Breast epithelium (tissue), 4 donors: ENCODE measurements at regions not wholly inside any gene's neighbourhood (a gene's known extent, or its start where the extent isn't known, plus 50 kb on each side); places are given as distances from the start of the nearest gene placed in this dataset.
A peak's percentile ranks its signal among the peaks of the same experiment; 100 is the strongest.

ENCODE experiments used
- DNase-seq, 2 donors: peaks; one replicate each; pipeline ENCODE4 v3.0.0-alpha.2; 2019; ENCODE audit warnings: low spot score in 2 of 2
- H3K27ac ChIP-seq, 2 donors: fragments of 200-600 bp; sonication (generic) in 1 of 2; one replicate each; pipeline ENCODE4 v1.5.1; 2016 to 2019; ENCODE audit warnings: mild to moderate bottlenecking in 1 of 2
- H3K27me3 ChIP-seq, 2 donors: fragments of 200-600 bp; sonication (generic) in 1 of 2; one replicate each; pipeline versions ENCODE4 v1.5.1 to v1.6.0; 2017 to 2019; ENCODE audit warnings: control low read depth in 1 of 2, mild to moderate bottlenecking in 1 of 2
- H3K36me3 ChIP-seq: fragments of 200-600 bp; one replicate; pipeline ENCODE4 v1.5.1; 2019
- H3K4me1 ChIP-seq, 2 donors: fragments of 200-600 bp; sonication (generic); one replicate each; pipeline ENCODE4 v1.5.1; 2016 to 2019; ENCODE audit warnings: control low read depth in 1 of 2
- H3K4me3 ChIP-seq, 3 donors: fragments of 200-600 bp; sonication (generic); 1 replicate in 2 of 3; 2 replicates in 1 of 3; pipeline ENCODE4 v1.5.1; 2016 to 2019; ENCODE audit warnings: mild to moderate bottlenecking in 3 of 3, moderate library complexity in 2 of 3
- H3K9me3 ChIP-seq, 2 donors: fragments of 200-600 bp; sonication (generic) in 1 of 2; one replicate each; pipeline ENCODE4 v1.5.1; 2016 to 2019; ENCODE audit warnings: control low read depth in 1 of 2
- POLR2A ChIP-seq: fragments of 450-650 bp; IDR thresholded peaks from one replicate; pipeline ENCODE4 v1.6.1; 2016; ENCODE audit warnings: antibody characterized with exemption, mild to moderate bottlenecking, moderate library complexity
- POLR2AphosphoS5 ChIP-seq, 3 donors: sonication (generic); formaldehyde crosslinking; IDR thresholded peaks; one replicate each; pipeline ENCODE4 v1.6.1; 2017; ENCODE audit warnings: antibody characterized with exemption in 3 of 3
- intact Hi-C: fragments of 100-400 bp; cut with DNase I; formaldehyde crosslinking; loops from one replicate; pipeline ENCODE4 v1.15.1; 2023; ENCODE audit warnings: low total_unique reads
- TF ChIP-seq, protein P1 (sequence below), 3 donors: fragments of 450-650 bp; IDR thresholded peaks; one replicate each; pipeline ENCODE4 v1.5.1; 2016 to 2017; ENCODE audit warnings: antibody characterized with exemption in 3 of 3, mild to moderate bottlenecking in 3 of 3, moderate library complexity in 3 of 3

DNA sequence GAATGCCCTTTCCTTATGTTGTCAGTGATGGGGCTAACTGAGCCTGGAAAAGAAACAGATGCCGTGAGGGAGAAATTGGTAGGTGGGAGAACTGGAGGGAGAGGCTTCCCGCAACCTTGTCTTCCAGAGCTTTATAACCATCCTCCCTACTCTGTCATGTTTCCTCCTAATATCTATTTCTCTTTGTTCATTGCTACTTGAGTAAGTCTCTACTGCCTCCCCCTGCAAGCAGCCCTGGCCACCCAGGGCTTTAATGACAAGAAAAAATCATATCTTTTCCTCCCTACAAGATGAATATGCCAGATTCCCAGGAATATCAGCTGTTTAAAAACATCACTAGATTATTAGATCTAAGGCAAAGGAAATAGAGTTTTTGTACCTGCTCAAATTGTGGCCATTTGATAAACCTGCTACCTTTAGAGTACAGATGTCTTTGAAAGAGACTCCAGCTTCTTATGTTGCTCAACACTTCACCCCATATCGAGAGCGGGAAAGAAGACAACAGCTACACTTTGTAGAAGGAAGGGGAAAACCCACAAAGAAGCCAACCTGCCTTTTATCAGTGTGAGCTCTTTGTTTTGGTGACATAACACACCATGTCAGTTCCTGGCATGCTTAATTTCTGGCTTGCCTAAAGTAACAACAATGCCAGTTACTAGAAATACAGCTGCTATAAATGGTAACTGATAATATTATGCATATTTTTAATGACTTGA is 186.6 kb upstream of the LEF1 start:
- DNase-seq: no peak
- no peaks in the 10 kb centered on the region for H3K9me3 ChIP-seq
- peaks cover 0 to under 1% of the 10 kb centered on the region in 2 donors for H3K4me1 ChIP-seq
- no peaks in the 10 kb centered on the region for H3K36me3 ChIP-seq
- no peak overlapping the region for H3K4me3 ChIP-seq
- H3K27ac ChIP-seq: no peak overlapping the region
- intact Hi-C loops: no loop called here
- TF ChIP-seq POLR2A: no peak
- no peak for TF ChIP-seq POLR2AphosphoS5 (IDR thresholded peaks at IDR 0.05)
- TF ChIP-seq, protein P1, sequence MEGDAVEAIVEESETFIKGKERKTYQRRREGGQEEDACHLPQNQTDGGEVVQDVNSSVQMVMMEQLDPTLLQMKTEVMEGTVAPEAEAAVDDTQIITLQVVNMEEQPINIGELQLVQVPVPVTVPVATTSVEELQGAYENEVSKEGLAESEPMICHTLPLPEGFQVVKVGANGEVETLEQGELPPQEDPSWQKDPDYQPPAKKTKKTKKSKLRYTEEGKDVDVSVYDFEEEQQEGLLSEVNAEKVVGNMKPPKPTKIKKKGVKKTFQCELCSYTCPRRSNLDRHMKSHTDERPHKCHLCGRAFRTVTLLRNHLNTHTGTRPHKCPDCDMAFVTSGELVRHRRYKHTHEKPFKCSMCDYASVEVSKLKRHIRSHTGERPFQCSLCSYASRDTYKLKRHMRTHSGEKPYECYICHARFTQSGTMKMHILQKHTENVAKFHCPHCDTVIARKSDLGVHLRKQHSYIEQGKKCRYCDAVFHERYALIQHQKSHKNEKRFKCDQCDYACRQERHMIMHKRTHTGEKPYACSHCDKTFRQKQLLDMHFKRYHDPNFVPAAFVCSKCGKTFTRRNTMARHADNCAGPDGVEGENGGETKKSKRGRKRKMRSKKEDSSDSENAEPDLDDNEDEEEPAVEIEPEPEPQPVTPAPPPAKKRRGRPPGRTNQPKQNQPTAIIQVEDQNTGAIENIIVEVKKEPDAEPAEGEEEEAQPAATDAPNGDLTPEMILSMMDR (IDR thresholded peaks at IDR 0.05): no peak
- H3K27me3 ChIP-seq: no peaks in the 10 kb centered on the region

DNA sequence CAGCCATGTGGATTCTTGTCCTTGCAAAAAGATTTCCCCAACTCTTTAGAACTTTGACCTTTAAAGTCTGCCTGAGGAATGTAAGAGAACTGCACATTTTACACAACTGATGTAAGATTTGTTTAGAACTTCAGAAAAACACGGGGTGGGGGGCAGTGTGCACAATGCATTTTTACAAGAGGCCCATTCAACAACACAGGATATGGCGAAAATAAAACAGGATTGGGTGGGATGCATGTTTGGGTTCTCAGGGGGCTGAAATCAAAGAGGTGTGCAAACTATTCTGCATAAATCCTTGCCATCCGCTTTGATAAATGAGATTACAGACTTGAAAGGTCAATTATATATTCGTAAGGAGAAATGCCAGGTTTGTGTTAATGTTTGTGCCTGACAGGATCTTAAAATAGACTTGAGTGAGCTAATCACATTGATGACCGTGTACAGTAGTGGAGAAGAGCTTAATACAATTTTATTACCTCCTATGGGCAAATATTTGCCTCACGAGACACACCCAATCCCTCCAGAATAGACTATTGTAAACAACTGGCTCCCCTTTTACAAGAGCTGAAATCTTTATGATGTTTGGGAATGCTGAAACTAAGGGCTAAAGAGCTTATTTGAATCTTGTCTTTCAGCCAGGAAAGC is 184.1 kb upstream of the LEF1 start:
- H3K4me3 ChIP-seq: no peak overlapping the region
- no peak for TF ChIP-seq POLR2A
- no peak for TF ChIP-seq POLR2AphosphoS5 (IDR thresholded peaks at IDR 0.05)
- TF ChIP-seq, protein P1 (IDR thresholded peaks at IDR 0.05): no peak
- H3K27me3 ChIP-seq: no peaks in the 10 kb centered on the region
- no peaks in the 10 kb centered on the region for H3K36me3 ChIP-seq
- H3K4me1 ChIP-seq: no peaks in the 10 kb centered on the region
- intact Hi-C loops: no loop called here
- DNase-seq: no peak
- no peak overlapping the region for H3K27ac ChIP-seq
- H3K9me3 ChIP-seq: no peaks in the 10 kb centered on the region

DNA sequence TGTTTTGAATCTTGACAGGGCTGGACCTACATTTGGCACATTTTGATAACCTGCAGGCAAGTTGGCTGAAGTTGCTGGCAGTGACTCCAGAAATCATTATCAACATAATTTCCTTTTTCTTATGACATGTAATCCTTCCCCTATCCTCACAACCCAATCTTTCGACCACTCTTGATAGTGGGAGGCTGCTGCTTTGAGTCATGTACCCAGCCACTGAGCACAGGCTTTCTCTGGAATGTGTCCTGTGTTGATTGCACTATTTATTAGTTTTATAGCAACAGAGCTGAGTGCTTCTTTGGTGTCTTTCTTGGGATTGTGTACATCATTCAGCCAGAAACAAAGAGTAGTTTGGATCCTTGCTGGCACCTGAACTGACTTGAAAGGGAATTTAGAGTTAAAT is 183.1 kb upstream of the LEF1 start:
- intact Hi-C loops: no loop called here
- H3K4me1 ChIP-seq: no peaks in the 10 kb centered on the region
- H3K4me3 ChIP-seq: no peak overlapping the region
- H3K27ac ChIP-seq: no peak overlapping the region
- TF ChIP-seq, protein P1 (IDR thresholded peaks at IDR 0.05): no peak
- TF ChIP-seq POLR2A (no peak), POLR2AphosphoS5 (IDR thresholded peaks at IDR 0.05) (no peak)
- H3K27me3 ChIP-seq: no peaks in the 10 kb centered on the region
- no peaks in the 10 kb centered on the region for H3K9me3 ChIP-seq
- DNase-seq: no peak
- H3K36me3 ChIP-seq: no peaks in the 10 kb centered on the region

DNA sequence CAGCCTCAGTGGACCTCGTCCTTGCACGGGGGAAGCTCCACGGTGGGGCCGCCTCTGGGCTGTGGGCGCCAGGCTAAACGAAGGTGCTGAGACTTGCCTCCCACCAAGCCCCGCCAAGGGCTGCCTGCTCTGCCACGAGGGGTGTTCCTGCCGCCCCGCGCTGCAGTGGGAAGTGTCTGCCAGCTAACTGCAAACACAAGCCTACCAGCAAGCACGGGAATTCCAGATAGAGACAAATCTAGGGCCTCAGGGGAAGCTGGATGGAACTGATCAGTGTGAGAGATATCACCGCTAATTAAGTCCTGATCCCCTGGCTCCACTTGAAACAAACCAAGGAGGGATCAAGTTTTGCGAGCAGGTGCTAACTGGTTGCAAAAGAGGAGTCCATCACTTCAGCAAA is 181.6 kb upstream of the LEF1 start:
- DNase-seq: no peak
- Histone ChIP-seq H3K4me3 (no peak overlapping the region), H3K27ac (no peak overlapping the region), H3K36me3 (no peaks in the 10 kb centered on the region), H3K9me3 (no peaks in the 10 kb centered on the region), H3K27me3 (no peaks in the 10 kb centered on the region), H3K4me1 (no peaks in the 10 kb centered on the region)
- no peak for TF ChIP-seq POLR2AphosphoS5 (IDR thresholded peaks at IDR 0.05)
- TF ChIP-seq, protein P1 (IDR thresholded peaks at IDR 0.05): no peak
- TF ChIP-seq POLR2A: no peak
- intact Hi-C loops: no loop called here

DNA sequence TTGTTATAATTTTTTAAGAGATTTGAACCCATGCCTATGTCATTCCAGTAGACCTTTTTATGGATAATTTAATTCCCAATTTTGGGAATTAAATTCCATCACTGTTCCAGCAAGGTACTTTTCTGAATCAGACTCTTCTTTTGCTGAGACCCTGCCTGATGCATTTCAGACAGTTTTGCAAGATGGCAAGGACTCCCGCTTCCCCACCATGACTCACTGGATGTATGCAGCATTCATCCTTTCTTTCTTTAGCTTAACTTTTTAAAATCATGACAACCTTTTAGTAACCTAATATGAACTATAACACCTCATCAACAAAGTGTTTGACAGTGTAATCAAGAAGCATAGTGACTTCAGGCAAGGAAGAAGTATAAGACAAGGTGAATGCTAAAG is 178.1 kb upstream of the LEF1 start:
- Histone ChIP-seq H3K27ac (peak overlapping the region in 1 of 2 donors; percentile 1), H3K9me3 (no peaks in the 10 kb centered on the region), H3K36me3 (no peaks in the 10 kb centered on the region), H3K4me3 (no peak overlapping the region), H3K27me3 (no peaks in the 10 kb centered on the region), H3K4me1 (no peaks in the 10 kb centered on the region)
- intact Hi-C loops: no loop called here
- TF ChIP-seq POLR2A: no peak
- TF ChIP-seq, protein P1 (IDR thresholded peaks at IDR 0.05): no peak
- no peak for TF ChIP-seq POLR2AphosphoS5 (IDR thresholded peaks at IDR 0.05)
- DNase-seq: no peak
